ENCODE measurements at regions not wholly inside any gene's neighbourhood (a gene's known extent, or its start where the extent isn't known, plus 50 kb on each side); places are given as distances from the start of the nearest gene placed in this dataset.

GRCh38 chr9:119841016-119841415, 471.8 kb upstream of the BRINP1 start:
- DNase-seq, result no peak
- H3K4me3 ChIP-seq, result no peak overlapping the region
- H3K27me3 ChIP-seq, result 0 out of 2 replicates have a peak, but pooled peaks cover 3% of the 10 kb centered on the region
- no peak overlapping the region for H3K27ac ChIP-seq
- H3K4me1 ChIP-seq, result no peaks in the 10 kb centered on the region
- H3K9me3 ChIP-seq (replicated peaks), result no peaks in the 10 kb centered on the region
- no peaks in the 10 kb centered on the region for H3K36me3 ChIP-seq

GRCh38 chr9:119839888-119840287, 470.7 kb upstream of the BRINP1 start:
- Histone ChIP-seq H3K4me1 (no peaks in the 10 kb centered on the region), H3K4me3 (no peak overlapping the region), H3K27me3 (no peaks in the 10 kb centered on the region), H3K9me3 (replicated peaks) (no peaks in the 10 kb centered on the region), H3K36me3 (no peaks in the 10 kb centered on the region), H3K27ac (no peak overlapping the region)
- DNase-seq, result no peak

- DNase-seq, result peak in 1 of 2 experiments; percentile 9
- H3K9me3 ChIP-seq (replicated peaks), result no peaks in the 10 kb centered on the region
- peaks cover 4% of the 10 kb centered on the region; the same call in 1 of the 2 replicates for H3K27me3 ChIP-seq
- no peak overlapping the region for H3K27ac ChIP-seq
- no peak overlapping the region for H3K4me3 ChIP-seq
- H3K4me1 ChIP-seq, result no peaks in the 10 kb centered on the region
- no peaks in the 10 kb centered on the region for H3K36me3 ChIP-seq
Measured at GRCh38 chr9:119838210-119838609, 469.0 kb upstream of the BRINP1 start.

GRCh38 chr9:119836036-119836435, 466.8 kb upstream of the BRINP1 start:
- H3K36me3 ChIP-seq, result no peaks in the 10 kb centered on the region
- no peaks in the 10 kb centered on the region for H3K4me1 ChIP-seq
- DNase-seq, result peak in 1 of 2 experiments; percentile 13
- no peak overlapping the region for H3K27ac ChIP-seq
- H3K4me3 ChIP-seq, result no peak overlapping the region
- no peaks in the 10 kb centered on the region for H3K9me3 ChIP-seq (replicated peaks)
- H3K27me3 ChIP-seq, result peaks cover 4% of the 10 kb centered on the region; the same call in 1 of the 2 replicates

GRCh38 chr9:119834064-119834620, 464.9 kb upstream of the BRINP1 start:
- no peaks in the 10 kb centered on the region for H3K9me3 ChIP-seq (replicated peaks)
- H3K27me3 ChIP-seq, result peaks cover 4% of the 10 kb centered on the region; the same call in 1 of the 2 replicates
- no peak overlapping the region for H3K27ac ChIP-seq
- no peak overlapping the region for H3K4me3 ChIP-seq
- no peaks in the 10 kb centered on the region for H3K4me1 ChIP-seq
- DNase-seq, result no peak
- no peaks in the 10 kb centered on the region for H3K36me3 ChIP-seq

- no peak for DNase-seq
- Histone ChIP-seq H3K27ac (no peak overlapping the region), H3K4me1 (no peaks in the 10 kb centered on the region), H3K27me3 (peaks cover 7% of the 10 kb centered on the region; the same call in 1 of the 2 replicates), H3K36me3 (no peaks in the 10 kb centered on the region), H3K9me3 (replicated peaks) (no peaks in the 10 kb centered on the region), H3K4me3 (no peak overlapping the region)
Measured at GRCh38 chr9:119831309-119831708, 462.1 kb upstream of the BRINP1 start.

DNA sequence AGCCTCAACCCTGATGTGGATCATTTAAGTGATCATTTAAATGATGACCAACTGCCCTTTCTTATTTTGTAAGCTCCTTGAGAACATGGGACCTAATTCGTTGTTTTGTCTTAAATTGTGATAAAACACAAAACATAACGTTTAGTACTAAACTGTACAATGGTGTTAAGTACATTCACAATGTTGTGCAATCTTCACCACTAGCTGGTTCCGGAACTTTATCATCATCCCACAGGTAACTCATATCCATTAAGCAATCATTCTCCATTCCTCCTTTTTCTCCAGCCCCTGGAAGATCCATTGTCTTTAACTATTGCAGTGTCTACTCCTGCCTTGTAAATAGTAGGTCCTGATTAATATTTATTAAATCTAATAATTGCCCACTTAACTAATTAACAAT, 460.5 kb upstream of the BRINP1 start:
- no peaks in the 10 kb centered on the region for H3K36me3 ChIP-seq
- H3K27ac ChIP-seq, result no peak overlapping the region
- H3K4me3 ChIP-seq, result no peak overlapping the region
- DNase-seq, result no peak
- no peaks in the 10 kb centered on the region for H3K9me3 ChIP-seq (replicated peaks)
- no peaks in the 10 kb centered on the region for H3K4me1 ChIP-seq
- H3K27me3 ChIP-seq, result peaks cover 7% of the 10 kb centered on the region; the same call in 1 of the 2 replicates

- Histone ChIP-seq H3K4me1 (no peaks in the 10 kb centered on the region), H3K36me3 (no peaks in the 10 kb centered on the region), H3K27me3 (peaks cover 10% of the 10 kb centered on the region; the same call in 1 of the 2 replicates), H3K4me3 (no peak overlapping the region), H3K9me3 (replicated peaks) (no peaks in the 10 kb centered on the region), H3K27ac (no peak overlapping the region)
- no peak for DNase-seq
Measured at GRCh38 chr9:119829186-119829585, 460.0 kb upstream of the BRINP1 start.

DNA sequence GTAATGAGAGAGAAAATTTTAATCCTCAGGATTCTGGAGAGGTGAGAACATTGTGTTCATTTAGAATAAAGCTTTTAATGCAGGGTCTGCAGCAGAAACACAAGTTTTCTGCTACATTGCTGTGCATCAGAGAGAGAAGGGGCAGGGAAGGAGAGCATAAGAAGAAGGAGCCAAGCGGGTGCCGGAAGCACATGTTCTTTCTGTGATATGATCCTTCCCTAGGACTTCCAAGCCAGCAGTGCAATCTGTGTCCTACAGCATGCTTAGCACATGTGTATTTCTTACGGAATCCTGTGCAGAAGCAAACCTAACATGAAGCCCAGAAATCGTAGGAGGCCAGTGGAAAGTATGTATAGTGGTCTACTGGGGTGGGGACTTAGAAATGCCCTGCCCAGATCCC, 458.3 kb upstream of the BRINP1 start:
- Histone ChIP-seq H3K27ac (no peak overlapping the region), H3K36me3 (no peaks in the 10 kb centered on the region), H3K4me1 (no peaks in the 10 kb centered on the region), H3K4me3 (no peak overlapping the region), H3K27me3 (peaks cover 7% of the 10 kb centered on the region), H3K9me3 (replicated peaks) (no peaks in the 10 kb centered on the region)
- no peak for DNase-seq

- DNase-seq, result no peak
- Histone ChIP-seq H3K4me3 (no peak overlapping the region), H3K27ac (no peak overlapping the region), H3K9me3 (replicated peaks) (no peaks in the 10 kb centered on the region), H3K36me3 (no peaks in the 10 kb centered on the region), H3K4me1 (no peaks in the 10 kb centered on the region), H3K27me3 (peaks cover 7% of the 10 kb centered on the region)
Measured at GRCh38 chr9:119827126-119827525, 457.9 kb upstream of the BRINP1 start.

GRCh38 chr9:119818726-119819435, 449.6 kb upstream of the BRINP1 start:
- no peak overlapping the region for H3K4me3 ChIP-seq
- H3K36me3 ChIP-seq, result no peaks in the 10 kb centered on the region
- no peaks in the 10 kb centered on the region for H3K9me3 ChIP-seq (replicated peaks)
- no peaks in the 10 kb centered on the region for H3K4me1 ChIP-seq
- no peak for DNase-seq
- H3K27me3 ChIP-seq, result peaks cover 6% of the 10 kb centered on the region; the same call in 1 of the 2 replicates
- H3K27ac ChIP-seq, result no peak overlapping the region

DNA sequence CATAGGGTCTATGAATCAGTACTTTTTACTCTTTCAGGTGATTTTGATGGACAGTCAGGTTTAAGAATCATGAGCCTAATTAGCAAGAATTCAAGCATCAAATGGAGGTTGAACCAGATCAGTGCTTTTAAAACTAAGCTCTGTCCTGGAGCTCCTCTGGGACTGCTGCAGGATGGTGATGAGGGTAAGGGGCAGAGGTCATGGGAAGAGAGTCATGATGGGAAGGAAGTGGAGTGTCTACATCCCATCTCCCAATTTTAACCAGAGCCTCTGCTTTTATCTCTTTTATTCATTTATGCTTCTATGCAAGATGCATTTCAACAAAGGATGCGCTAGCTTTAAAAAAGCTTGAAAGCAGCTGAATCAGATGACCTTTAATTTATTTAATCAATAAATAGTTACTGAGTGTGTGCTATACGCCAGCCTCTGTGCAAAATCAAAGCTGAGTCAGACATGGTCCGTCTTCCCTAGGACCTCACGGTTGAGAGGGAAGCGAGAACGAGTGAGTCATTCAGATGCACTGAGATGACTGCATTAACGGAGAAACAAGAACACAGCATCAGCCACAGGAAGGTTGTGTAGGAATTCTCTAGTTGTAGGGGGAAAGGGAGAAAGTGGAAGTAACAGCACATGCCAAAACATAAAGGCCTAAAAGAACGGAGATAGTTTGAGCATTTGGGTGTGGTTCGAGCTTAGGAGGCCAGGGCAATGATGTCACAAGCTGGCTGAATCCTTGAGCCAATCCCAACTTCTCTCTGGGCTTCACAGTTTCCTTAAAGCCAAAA, 441.6 kb upstream of the BRINP1 start:
- Histone ChIP-seq H3K4me1 (no peaks in the 10 kb centered on the region), H3K9me3 (replicated peaks) (no peaks in the 10 kb centered on the region), H3K4me3 (no peak overlapping the region), H3K27ac (no peak overlapping the region), H3K36me3 (no peaks in the 10 kb centered on the region), H3K27me3 (no peaks in the 10 kb centered on the region)
- peak in 1 of 2 experiments; percentile 11 for DNase-seq

GRCh38 chr9:119803679-119804078, 434.4 kb upstream of the BRINP1 start:
- H3K4me3 ChIP-seq, result no peak overlapping the region
- no peaks in the 10 kb centered on the region for H3K36me3 ChIP-seq
- H3K27me3 ChIP-seq, result no peaks in the 10 kb centered on the region
- H3K4me1 ChIP-seq, result peaks cover 10% of the 10 kb centered on the region
- no peaks in the 10 kb centered on the region for H3K9me3 ChIP-seq (replicated peaks)
- peak in 1 of 2 experiments; percentile 32 for DNase-seq
- H3K27ac ChIP-seq, result no peak overlapping the region

DNA sequence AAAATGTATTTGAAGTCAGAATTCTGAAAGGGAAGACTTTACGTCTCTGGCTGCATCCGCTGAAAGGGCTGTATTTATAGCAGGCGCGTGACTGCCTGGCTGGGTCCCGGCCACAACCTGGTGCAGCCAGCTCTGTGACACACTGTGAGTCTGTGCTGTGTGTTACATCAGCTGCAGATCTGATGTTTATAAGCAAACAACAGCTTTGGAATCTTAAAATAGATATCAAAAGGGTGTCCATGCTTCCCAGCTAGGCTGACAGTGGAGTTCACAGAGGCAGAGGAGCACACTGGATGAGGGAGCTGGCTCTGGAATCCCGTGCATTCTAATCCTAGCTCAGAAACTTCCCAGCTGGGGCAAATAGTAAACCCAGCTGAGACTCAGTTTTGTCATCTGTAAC, 433.4 kb upstream of the BRINP1 start:
- Histone ChIP-seq H3K4me1 (peaks cover 10% of the 10 kb centered on the region), H3K27me3 (no peaks in the 10 kb centered on the region), H3K4me3 (no peak overlapping the region), H3K9me3 (replicated peaks) (no peaks in the 10 kb centered on the region), H3K27ac (no peak overlapping the region), H3K36me3 (no peaks in the 10 kb centered on the region)
- peak; percentile 25 to 47 for DNase-seq

GRCh38 chr9:119802133-119802532, 432.9 kb upstream of the BRINP1 start:
- DNase-seq, result peak in 1 of 2 experiments; percentile 21
- H3K27ac ChIP-seq, result no peak overlapping the region
- H3K27me3 ChIP-seq, result no peaks in the 10 kb centered on the region
- no peak overlapping the region for H3K4me3 ChIP-seq
- no peaks in the 10 kb centered on the region for H3K9me3 ChIP-seq (replicated peaks)
- peaks cover 10% of the 10 kb centered on the region for H3K4me1 ChIP-seq
- no peaks in the 10 kb centered on the region for H3K36me3 ChIP-seq

Data from SJCRH30 (cell line).